HG03457 (cell line): ENCODE measurements at regions not wholly inside any gene's neighbourhood (a gene's known extent, or its start where the extent isn't known, plus 50 kb on each side); places are given as distances from the start of the nearest gene placed in this dataset.
"Not testable (repeated sequence)": the region's sequence is repeated elsewhere in the genome, so short reads cannot be mapped to it uniquely, and the experiment has no call there.

ENCODE experiments used
- ATAC-seq: cut with Tn5 transposase; IDR thresholded peaks from one replicate; pipeline ENCODE4 v1.9.1; 2021; ENCODE audit warnings: moderate number of reproducible peaks; ENCODE audit not compliant: unreplicated experiment

- not testable (repeated sequence) for ATAC-seq
Measured at GRCh38 chr6:121634586-121634985, 199.1 kb downstream of the GJA1 start.

GRCh38 chr6:121635355-121635754 lies 199.9 kb downstream of the GJA1 start:
- no peak for ATAC-seq

- ATAC-seq: not testable (repeated sequence)
Measured at GRCh38 chr6:121636217-121636616, 200.8 kb downstream of the GJA1 start.

- no peak for ATAC-seq
Measured at GRCh38 chr6:121639021-121639420, 203.6 kb downstream of the GJA1 start.

GRCh38 chr6:121641158-121641557 lies 205.7 kb downstream of the GJA1 start:
- no peak for ATAC-seq

GRCh38 chr6:121645100-121645745 lies 209.8 kb downstream of the GJA1 start:
- ATAC-seq: no peak

GRCh38 chr6:121647905-121648304 lies 212.5 kb downstream of the GJA1 start:
- ATAC-seq: no peak

GRCh38 chr6:121649951-121650350 lies 214.5 kb downstream of the GJA1 start:
- ATAC-seq: no peak

GRCh38 chr6:121651420-121651819 lies 216.0 kb downstream of the GJA1 start:
- no peak for ATAC-seq

GRCh38 chr6:121652223-121652622 lies 216.8 kb downstream of the GJA1 start:
- ATAC-seq: no peak

GRCh38 chr6:121652726-121653623 lies 217.5 kb downstream of the GJA1 start:
- no peak for ATAC-seq

- no peak for ATAC-seq
Measured at GRCh38 chr6:121653624-121654008, 218.2 kb downstream of the GJA1 start.

- ATAC-seq: no peak
Measured at GRCh38 chr6:121657972-121658371, 222.5 kb downstream of the GJA1 start.

- no peak for ATAC-seq
Measured at GRCh38 chr6:121660277-121660676, 224.8 kb downstream of the GJA1 start.

- ATAC-seq: no peak
Measured at GRCh38 chr6:121663292-121663810, 227.9 kb downstream of the GJA1 start.

GRCh38 chr6:121664158-121664557 lies 228.7 kb downstream of the GJA1 start:
- ATAC-seq: no peak

GRCh38 chr6:121666814-121667213 lies 231.4 kb downstream of the GJA1 start:
- ATAC-seq: no peak

GRCh38 chr6:121668259-121668658 lies 232.8 kb downstream of the GJA1 start:
- no peak for ATAC-seq

- no peak for ATAC-seq
Measured at GRCh38 chr6:121670511-121670910, 235.1 kb downstream of the GJA1 start.

GRCh38 chr6:121677571-121677970 lies 242.1 kb downstream of the GJA1 start:
- no peak for ATAC-seq

GRCh38 chr6:121678245-121678644 lies 242.8 kb downstream of the GJA1 start:
- no peak for ATAC-seq

GRCh38 chr6:121680058-121680457 lies 244.6 kb downstream of the GJA1 start:
- ATAC-seq: no peak
